SK-N-MC (cell line): ENCODE measurements at regions not wholly inside any gene's neighbourhood (a gene's known extent, or its start where the extent isn't known, plus 50 kb on each side); places are given as distances from the start of the nearest gene placed in this dataset.

ENCODE experiments used
- FOXP2 ChIP-seq: optimal IDR thresholded peaks from 2 replicates; pipeline ENCODE3; 2011; ENCODE audit warnings: mild to moderate bottlenecking, moderate library complexity; ENCODE audit not compliant: insufficient read depth; ENCODE audit errors: extremely low read length, control extremely low read depth
- POLR2AphosphoS5 ChIP-seq: IDR thresholded peaks from 2 replicates; pipeline ENCODE4 v1.6.1; 2012; ENCODE audit warnings: mild to moderate bottlenecking, low read depth, low read length, borderline replicate concordance

GRCh38 chr18:77815666-77816338 is 566.2 kb downstream of the GALR1 start:
- TF ChIP-seq POLR2AphosphoS5 (no peak), FOXP2 (no peak)
